NB4 (cell line): ENCODE measurements at regions not wholly inside any gene's neighbourhood (a gene's known extent, or its start where the extent isn't known, plus 50 kb on each side); places are given as distances from the start of the nearest gene placed in this dataset.

ENCODE experiments used
- DNase-seq: peaks from one replicate; pipeline ENCODE4 v3.0.0; 2010; ENCODE audit warnings: low read depth
- H3K4me3 ChIP-seq: one replicate; pipeline ENCODE4 v1.5.1; 2011; ENCODE audit warnings: mild to moderate bottlenecking, low read depth, low read length, moderate library complexity
- CTCF ChIP-seq: IDR thresholded peaks from one replicate; pipeline ENCODE4 v1.5.1; 2012; ENCODE audit warnings: low read depth, low read length
- MAX ChIP-seq: IDR thresholded peaks from 2 replicates; pipeline ENCODE4 v1.6.1; 2011; ENCODE audit warnings: low read depth, low read length
- MYC ChIP-seq: IDR thresholded peaks from 2 replicates; pipeline ENCODE4 v1.6.1; 2011; ENCODE audit warnings: low read depth, low read length
- POLR2A ChIP-seq: IDR thresholded peaks from 2 replicates; pipeline ENCODE4 v1.6.1; 2011; ENCODE audit warnings: mild to moderate bottlenecking; ENCODE audit not compliant: insufficient read length; ENCODE audit errors: extremely low read depth

GRCh38 chr10:44760513-44760912, 150.6 kb upstream of the TMEM72 start:
- DNase-seq = no peak
- TF ChIP-seq MYC (no peak), CTCF (no peak), MAX (no peak), POLR2A (no peak)
- no peak overlapping the region for H3K4me3 ChIP-seq

DNA sequence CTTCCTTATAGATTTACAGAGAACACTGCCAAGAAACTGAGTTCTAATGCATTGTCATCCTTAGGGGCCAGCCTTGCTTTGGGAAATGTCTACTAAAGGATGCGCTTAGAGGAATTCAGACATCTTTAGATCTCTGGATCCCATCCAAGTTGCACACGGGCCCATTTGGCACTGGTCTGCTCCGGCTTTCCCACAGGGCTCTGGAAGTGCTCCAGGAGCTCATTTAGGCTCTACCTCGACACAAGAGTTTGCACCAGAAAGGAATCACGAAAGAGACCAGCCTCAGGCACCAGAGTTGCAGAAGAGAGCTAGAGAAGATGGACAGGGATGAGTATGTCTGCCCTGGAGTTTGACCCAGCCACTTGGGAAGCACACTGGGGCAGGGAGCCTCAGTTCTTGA, 150.1 kb upstream of the TMEM72 start:
- TF ChIP-seq CTCF (no peak), POLR2A (no peak), MYC (no peak), MAX (no peak)
- DNase-seq = no peak
- no peak overlapping the region for H3K4me3 ChIP-seq

DNA sequence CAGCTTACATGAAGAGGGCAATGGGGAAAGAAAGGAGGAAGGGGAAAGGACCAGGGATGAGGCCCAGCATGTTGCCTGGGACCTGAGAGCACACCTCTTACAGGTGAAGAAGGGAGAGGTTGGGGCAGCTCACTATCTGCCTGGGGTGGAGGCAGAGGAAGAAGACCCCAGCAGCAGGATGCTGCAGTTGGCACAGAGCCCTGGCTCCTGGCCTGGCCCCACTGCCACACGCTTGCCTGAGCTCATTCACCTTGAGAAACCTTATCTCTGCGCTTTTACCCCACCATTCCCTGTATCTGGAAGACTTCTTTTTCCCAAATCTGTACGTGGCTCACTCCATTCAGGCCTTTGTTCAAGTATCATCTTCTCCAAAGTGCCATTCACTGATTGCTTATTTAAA, 147.8 kb upstream of the TMEM72 start:
- no peak for TF ChIP-seq MYC
- TF ChIP-seq CTCF = no peak
- no peak for DNase-seq
- H3K4me3 ChIP-seq = no peak overlapping the region

DNA sequence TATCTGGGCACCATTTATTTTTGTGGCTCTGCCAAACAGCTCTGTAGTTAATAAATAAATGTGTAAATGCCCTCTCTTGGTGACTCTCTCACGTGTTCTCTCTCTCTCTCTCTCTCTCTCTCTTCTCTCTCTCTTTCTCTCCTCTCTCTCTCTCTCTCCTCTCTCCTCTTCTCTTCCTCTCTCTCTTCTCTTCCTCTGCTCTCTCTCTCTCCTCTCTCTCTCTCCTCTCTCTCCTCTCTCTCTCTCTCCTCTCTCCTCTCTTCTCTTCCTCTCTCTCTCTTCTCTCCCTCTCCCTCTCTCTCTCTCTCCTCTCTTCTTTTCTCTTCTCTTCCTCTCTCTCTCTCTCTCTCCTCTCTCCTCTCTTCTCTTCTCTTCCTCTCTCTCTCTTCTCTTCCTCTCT, 145.8 kb upstream of the TMEM72 start:
- TF ChIP-seq MYC = no peak
- TF ChIP-seq MAX = no peak
- no peak for TF ChIP-seq POLR2A
- TF ChIP-seq CTCF = no peak
- DNase-seq = no peak

GRCh38 chr10:44766631-44767030, 144.5 kb upstream of the TMEM72 start:
- TF ChIP-seq MYC = no peak
- no peak for TF ChIP-seq CTCF
- no peak for TF ChIP-seq POLR2A
- TF ChIP-seq MAX = no peak
- no peak overlapping the region for H3K4me3 ChIP-seq
- no peak for DNase-seq

More for the DNA sequence above, 145.8 kb upstream of the TMEM72 start:
- H3K4me3 ChIP-seq = no peak overlapping the region

- TF ChIP-seq CTCF (no peak), MAX (no peak), POLR2A (no peak), MYC (no peak)
- no peak overlapping the region for H3K4me3 ChIP-seq
- no peak for DNase-seq
Observed at GRCh38 chr10:44769450-44769849, 141.7 kb upstream of the TMEM72 start.
